C4-2B (cell line): ENCODE measurements at regions not wholly inside any gene's neighbourhood (a gene's known extent, or its start where the extent isn't known, plus 50 kb on each side); places are given as distances from the start of the nearest gene placed in this dataset.

Experiments used
- ZFX ChIP-seq: fragments of 450-650 bp; IDR thresholded peaks from 2 replicates; pipeline ENCODE4 v1.6.1; 2017
- TF ChIP-seq, protein P1 (sequence below): fragments of 450-650 bp; conservative IDR thresholded peaks from 2 replicates; pipeline ENCODE4 v1.5.1; 2017; ENCODE audit warnings: mild to moderate bottlenecking

GRCh38 chr5:14936588-14936987 is 65.0 kb upstream of the ANKH start:
- TF ChIP-seq, protein P1, sequence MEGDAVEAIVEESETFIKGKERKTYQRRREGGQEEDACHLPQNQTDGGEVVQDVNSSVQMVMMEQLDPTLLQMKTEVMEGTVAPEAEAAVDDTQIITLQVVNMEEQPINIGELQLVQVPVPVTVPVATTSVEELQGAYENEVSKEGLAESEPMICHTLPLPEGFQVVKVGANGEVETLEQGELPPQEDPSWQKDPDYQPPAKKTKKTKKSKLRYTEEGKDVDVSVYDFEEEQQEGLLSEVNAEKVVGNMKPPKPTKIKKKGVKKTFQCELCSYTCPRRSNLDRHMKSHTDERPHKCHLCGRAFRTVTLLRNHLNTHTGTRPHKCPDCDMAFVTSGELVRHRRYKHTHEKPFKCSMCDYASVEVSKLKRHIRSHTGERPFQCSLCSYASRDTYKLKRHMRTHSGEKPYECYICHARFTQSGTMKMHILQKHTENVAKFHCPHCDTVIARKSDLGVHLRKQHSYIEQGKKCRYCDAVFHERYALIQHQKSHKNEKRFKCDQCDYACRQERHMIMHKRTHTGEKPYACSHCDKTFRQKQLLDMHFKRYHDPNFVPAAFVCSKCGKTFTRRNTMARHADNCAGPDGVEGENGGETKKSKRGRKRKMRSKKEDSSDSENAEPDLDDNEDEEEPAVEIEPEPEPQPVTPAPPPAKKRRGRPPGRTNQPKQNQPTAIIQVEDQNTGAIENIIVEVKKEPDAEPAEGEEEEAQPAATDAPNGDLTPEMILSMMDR, result no peak
- no peak for TF ChIP-seq ZFX
